ENCODE measurements at regions not wholly inside any gene's neighbourhood (a gene's known extent, or its start where the extent isn't known, plus 50 kb on each side); places are given as distances from the start of the nearest gene placed in this dataset.

DNA sequence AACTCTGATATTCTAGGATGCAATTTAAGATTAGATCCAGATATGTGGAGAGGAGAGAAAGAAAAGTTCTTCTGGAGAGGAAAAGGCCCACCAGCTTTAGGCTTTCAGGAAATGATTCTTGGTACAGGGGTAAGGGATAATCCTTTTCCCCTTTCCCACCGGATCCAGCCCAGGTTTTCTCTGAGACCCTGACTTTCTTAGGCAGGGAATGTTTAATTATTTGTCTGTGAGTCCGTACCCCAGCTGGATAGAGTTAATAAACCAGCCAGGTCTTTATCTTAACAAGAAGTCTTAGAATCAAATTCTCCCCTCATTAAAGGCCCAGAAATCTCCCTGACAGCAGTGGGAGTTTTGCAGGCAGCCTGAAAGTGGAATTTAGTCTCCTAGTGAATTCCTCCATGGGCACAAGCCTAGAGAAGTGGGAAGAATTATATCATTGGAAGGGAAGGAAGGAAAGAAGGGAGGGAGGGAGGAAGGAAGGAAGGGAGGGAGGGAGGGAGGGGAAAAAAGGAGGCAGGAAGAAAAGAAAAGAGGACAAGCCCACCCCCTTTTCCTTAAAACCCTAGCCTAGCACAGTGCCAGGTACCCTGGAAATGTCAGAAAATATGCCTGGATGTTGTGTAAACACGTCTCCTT is 189.0 kb downstream of the PLPP3 start:
- no peak for DNase-seq

DNA sequence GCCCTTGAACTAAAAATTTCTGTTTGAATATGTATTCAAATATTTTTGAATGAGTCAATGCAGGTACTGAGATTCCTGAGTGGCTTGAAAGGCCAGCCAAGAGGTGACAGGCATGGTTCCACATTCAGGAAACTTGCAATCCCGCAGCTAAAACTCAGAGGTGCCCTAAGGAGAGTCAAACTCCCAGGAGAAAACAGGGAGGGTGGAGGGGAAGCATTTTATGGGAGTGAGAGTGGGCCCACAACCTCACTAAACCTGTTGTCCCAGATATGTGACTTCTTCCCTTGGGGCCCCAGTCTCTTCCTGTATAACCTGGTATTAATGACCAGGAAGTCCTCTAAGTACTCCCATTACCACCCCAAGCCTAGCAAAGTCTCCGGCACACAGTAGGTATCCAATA is 189.6 kb downstream of the PLPP3 start:
- DNase-seq: no peak

- DNase-seq: no peak
Measured at GRCh38 chr1:56387071-56387740, 192.2 kb downstream of the PLPP3 start.

- no peak for DNase-seq
Measured at GRCh38 chr1:56385314-56385713, 194.0 kb downstream of the PLPP3 start.

- no peak for DNase-seq
Measured at GRCh38 chr1:56382929-56383328, 196.4 kb downstream of the PLPP3 start.

GRCh38 chr1:56380531-56380930 is 198.8 kb downstream of the PLPP3 start:
- DNase-seq: no peak

- no peak for DNase-seq
Measured at GRCh38 chr1:56378341-56379070, 200.9 kb downstream of the PLPP3 start.

DNA sequence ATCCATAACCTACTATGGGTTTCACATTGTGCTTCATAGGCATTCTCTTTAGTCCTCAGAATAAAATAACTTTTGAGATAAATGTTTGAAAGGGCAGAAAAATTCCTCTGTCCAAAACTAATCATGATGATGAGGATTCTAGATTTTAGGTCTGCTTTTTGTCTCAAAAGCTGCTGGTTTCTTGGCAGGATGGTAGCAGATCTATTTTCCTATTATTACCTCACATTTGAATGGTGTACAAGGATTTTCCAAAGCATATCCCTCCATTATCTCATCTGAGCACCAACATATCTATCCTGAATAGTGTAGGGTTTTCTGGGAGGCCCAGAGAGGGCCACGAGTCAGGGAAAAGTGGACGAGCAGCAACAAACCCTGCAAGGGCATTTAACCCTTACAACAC is 201.9 kb downstream of the PLPP3 start:
- no peak for DNase-seq

- no peak for DNase-seq
Measured at GRCh38 chr1:56376188-56376984, 203.0 kb downstream of the PLPP3 start.

DNA sequence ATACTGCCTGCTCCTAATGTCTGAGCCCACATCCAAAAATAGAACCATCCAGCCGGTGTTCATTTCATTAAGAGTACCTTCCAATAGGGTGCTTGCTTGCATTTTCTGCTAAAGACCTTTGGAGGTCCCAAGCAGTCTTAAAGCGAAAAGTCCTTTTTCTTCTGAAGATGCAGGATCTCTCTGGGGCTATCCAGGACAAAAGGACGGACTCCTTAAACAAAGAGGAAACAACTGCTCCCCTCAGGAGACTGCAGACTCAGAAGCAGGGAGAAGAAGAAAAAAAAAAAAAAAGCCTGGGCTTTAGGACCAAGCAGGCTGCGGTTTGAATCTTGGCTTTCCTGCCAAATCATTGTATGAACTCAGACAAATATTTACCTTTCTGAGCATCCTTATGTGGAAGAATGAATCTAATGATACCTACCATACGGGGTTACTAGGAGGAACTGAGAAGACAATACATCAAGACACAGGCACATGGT is 204.0 kb downstream of the PLPP3 start:
- no peak for DNase-seq

GRCh38 chr1:56374026-56374974 is 205.1 kb downstream of the PLPP3 start:
- no peak for DNase-seq

- no peak for DNase-seq
Measured at GRCh38 chr1:56370513-56370912, 208.8 kb downstream of the PLPP3 start.

DNA sequence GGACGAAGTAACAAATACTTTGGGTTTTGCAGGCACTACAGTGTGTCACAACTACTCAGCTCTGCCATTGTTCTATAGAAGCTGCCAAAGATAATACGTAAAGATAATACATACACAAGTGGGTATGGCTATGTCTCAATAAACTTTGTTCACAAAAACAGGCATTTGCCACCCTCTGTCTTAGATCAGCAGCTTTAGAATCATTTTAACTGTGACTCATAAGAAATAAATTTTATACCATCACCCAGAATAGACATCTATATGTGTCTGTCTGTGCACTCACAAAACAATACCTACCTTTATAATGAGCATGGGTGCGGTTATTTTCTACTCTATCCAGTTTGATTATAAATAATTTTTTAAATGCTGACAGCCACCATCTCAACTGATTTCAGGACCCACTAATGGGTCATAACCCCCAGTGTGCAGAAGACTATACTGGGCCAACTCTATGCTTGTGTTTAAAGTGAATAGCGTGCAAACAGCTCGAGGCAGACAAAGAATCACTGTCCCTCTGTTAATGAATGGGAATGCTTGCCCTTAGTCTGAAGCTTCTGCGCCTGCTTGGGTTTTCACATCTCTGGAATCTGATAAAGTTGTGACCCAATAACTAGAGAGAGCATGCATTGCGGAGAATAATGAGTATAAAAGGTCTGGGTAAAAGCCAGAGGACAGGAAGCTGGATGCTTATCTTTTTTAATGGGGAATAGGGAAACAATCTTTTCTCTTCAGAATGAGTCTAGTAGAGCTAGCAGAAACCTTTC is 216.2 kb downstream of the PLPP3 start:
- DNase-seq: no peak

DNA sequence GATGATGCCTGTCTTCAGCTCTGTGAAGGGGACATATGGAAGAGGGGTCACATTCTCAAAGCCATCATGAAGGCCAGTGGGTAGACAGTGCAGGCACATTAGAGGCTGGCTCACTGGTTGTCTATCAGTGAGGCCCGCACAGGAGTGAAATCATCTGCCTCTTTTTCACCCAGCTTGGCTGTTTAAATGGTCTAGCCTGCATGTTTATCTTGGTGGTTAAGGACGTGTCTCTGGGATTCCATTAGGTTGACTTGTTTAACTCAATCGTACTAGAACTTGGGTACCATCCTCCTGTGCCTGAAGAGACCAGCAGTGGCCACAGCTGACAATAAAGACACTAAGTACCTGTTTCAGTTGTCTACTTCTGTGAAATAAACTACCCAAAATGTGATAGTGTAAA is 219.3 kb downstream of the PLPP3 start:
- no peak for DNase-seq

DNA sequence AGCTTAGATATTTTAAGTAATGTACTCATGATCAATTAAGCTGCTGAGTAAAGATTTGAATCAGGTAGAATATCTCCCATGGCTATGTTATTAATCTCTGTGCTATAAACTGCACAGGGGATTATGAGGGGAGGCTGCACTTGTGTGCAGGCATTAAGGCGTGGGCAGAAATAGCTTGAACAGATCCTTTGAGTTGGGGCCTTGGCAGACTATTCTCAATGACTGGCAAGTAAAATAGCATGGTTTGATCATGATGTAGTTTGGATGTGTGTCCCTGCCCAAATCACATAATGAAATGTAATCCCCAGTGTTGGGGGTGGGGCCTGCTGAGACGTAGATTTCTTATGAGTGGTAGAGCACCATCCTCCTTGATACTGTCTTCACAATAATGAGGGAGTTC is 220.3 kb downstream of the PLPP3 start:
- no peak for DNase-seq

- no peak for DNase-seq
Measured at GRCh38 chr1:56357927-56358690, 221.3 kb downstream of the PLPP3 start.

GRCh38 chr1:56356376-56356990 is 222.9 kb downstream of the PLPP3 start:
- DNase-seq: no peak

GRCh38 chr1:56355918-56356317 is 223.4 kb downstream of the PLPP3 start:
- no peak for DNase-seq

- DNase-seq: no peak
Measured at GRCh38 chr1:56355422-56355821, 223.9 kb downstream of the PLPP3 start.

DNA sequence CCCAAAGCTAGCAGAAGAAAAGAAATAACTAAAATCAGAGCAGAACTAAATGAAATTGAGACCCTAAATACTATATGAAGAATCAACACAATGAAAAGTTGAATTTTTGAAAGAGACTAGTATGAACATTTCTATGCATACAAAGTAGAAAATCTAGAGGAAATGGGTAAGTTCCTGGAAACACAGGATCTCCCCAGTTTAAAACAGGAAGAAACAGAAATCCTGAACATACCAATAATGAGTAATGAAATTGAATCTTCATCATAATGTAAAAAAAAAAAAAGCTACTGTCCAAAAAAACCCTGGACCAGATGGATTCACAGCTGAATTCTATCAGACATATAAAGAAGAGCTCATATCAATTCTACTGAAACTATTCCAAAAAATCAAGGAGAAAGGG is 233.5 kb downstream of the PLPP3 start:
- DNase-seq: no peak
